ENCODE measurements at regions not wholly inside any gene's neighbourhood (a gene's known extent, or its start where the extent isn't known, plus 50 kb on each side); places are given as distances from the start of the nearest gene placed in this dataset.

GRCh38 chr16:8167436-8167835, 422.9 kb downstream of the TMEM114 start:
- Histone ChIP-seq H3K36me3 (ENCODE audit: control insufficient read depth in 3 of 3, insufficient read depth in 3 of 3, low read length in 3 of 3) (no peaks in the 10 kb centered on the region), H3K27ac (ENCODE audit: low read depth, low read length) (no peak overlapping the region), H3K27me3 (ENCODE audit: control insufficient read depth in 3 of 3, insufficient read depth in 3 of 3, low read length in 3 of 3) (peaks cover 0 to 7% (median 0%) of the 10 kb centered on the region in 3 donors), H3K4me3 (ENCODE audit: low read length in 3 of 3) (no peak overlapping the region), H3K9ac (ENCODE audit: low read depth in 1 of 3, low read length in 3 of 3) (no peak overlapping the region), H3K4me1 (ENCODE audit: control insufficient read depth in 3 of 3, insufficient read depth in 3 of 3, low read length in 3 of 3) (no peaks in the 10 kb centered on the region), H3K9me3 (ENCODE audit: control insufficient read depth in 3 of 3, low read length in 3 of 3) (no peaks in the 10 kb centered on the region)

GRCh38 chr16:8158051-8158450, 432.3 kb downstream of the TMEM114 start:
- H3K27ac ChIP-seq (ENCODE audit: low read depth, low read length), result no peak overlapping the region
- H3K9ac ChIP-seq (ENCODE audit: low read depth in 1 of 3, low read length in 3 of 3), result no peak overlapping the region
- H3K9me3 ChIP-seq (ENCODE audit: control insufficient read depth in 3 of 3, low read length in 3 of 3), result no peaks in the 10 kb centered on the region
- no peak overlapping the region for H3K4me3 ChIP-seq (ENCODE audit: low read length in 3 of 3)
- no peaks in the 10 kb centered on the region for H3K27me3 ChIP-seq (ENCODE audit: control insufficient read depth in 3 of 3, insufficient read depth in 3 of 3, low read length in 3 of 3)
- no peaks in the 10 kb centered on the region for H3K4me1 ChIP-seq (ENCODE audit: control insufficient read depth in 3 of 3, insufficient read depth in 3 of 3, low read length in 3 of 3)
- no peaks in the 10 kb centered on the region for H3K36me3 ChIP-seq (ENCODE audit: control insufficient read depth in 3 of 3, insufficient read depth in 3 of 3, low read length in 3 of 3)

- no peaks in the 10 kb centered on the region for H3K9me3 ChIP-seq (ENCODE audit: control insufficient read depth in 3 of 3, low read length in 3 of 3)
- no peaks in the 10 kb centered on the region for H3K27me3 ChIP-seq (ENCODE audit: control insufficient read depth in 3 of 3, insufficient read depth in 3 of 3, low read length in 3 of 3)
- no peaks in the 10 kb centered on the region for H3K36me3 ChIP-seq (ENCODE audit: control insufficient read depth in 3 of 3, insufficient read depth in 3 of 3, low read length in 3 of 3)
- no peak overlapping the region for H3K9ac ChIP-seq (ENCODE audit: low read depth in 1 of 3, low read length in 3 of 3)
- H3K4me1 ChIP-seq (ENCODE audit: control insufficient read depth in 3 of 3, insufficient read depth in 3 of 3, low read length in 3 of 3), result no peaks in the 10 kb centered on the region
- no peak overlapping the region for H3K27ac ChIP-seq (ENCODE audit: low read depth, low read length)
- H3K4me3 ChIP-seq (ENCODE audit: low read length in 3 of 3), result no peak overlapping the region
Observed at GRCh38 chr16:8155275-8155674, 435.0 kb downstream of the TMEM114 start.

- Histone ChIP-seq H3K4me1 (ENCODE audit: control insufficient read depth in 3 of 3, insufficient read depth in 3 of 3, low read length in 3 of 3) (no peaks in the 10 kb centered on the region), H3K4me3 (ENCODE audit: low read length in 3 of 3) (no peak overlapping the region), H3K9ac (ENCODE audit: low read depth in 1 of 3, low read length in 3 of 3) (no peak overlapping the region), H3K27me3 (ENCODE audit: control insufficient read depth in 3 of 3, insufficient read depth in 3 of 3, low read length in 3 of 3) (no peaks in the 10 kb centered on the region), H3K36me3 (ENCODE audit: control insufficient read depth in 3 of 3, insufficient read depth in 3 of 3, low read length in 3 of 3) (no peaks in the 10 kb centered on the region), H3K27ac (ENCODE audit: low read depth, low read length) (no peak overlapping the region), H3K9me3 (ENCODE audit: control insufficient read depth in 3 of 3, low read length in 3 of 3) (no peaks in the 10 kb centered on the region)
Observed at GRCh38 chr16:8146256-8147012, 443.9 kb downstream of the TMEM114 start.

GRCh38 chr16:8138666-8139065, 451.6 kb downstream of the TMEM114 start:
- no peaks in the 10 kb centered on the region for H3K4me1 ChIP-seq (ENCODE audit: control insufficient read depth in 3 of 3, insufficient read depth in 3 of 3, low read length in 3 of 3)
- H3K9me3 ChIP-seq (ENCODE audit: control insufficient read depth in 3 of 3, low read length in 3 of 3), result no peaks in the 10 kb centered on the region
- no peak overlapping the region for H3K9ac ChIP-seq (ENCODE audit: low read depth in 1 of 3, low read length in 3 of 3)
- no peaks in the 10 kb centered on the region for H3K27me3 ChIP-seq (ENCODE audit: control insufficient read depth in 3 of 3, insufficient read depth in 3 of 3, low read length in 3 of 3)
- H3K4me3 ChIP-seq (ENCODE audit: low read length in 3 of 3), result no peak overlapping the region
- H3K36me3 ChIP-seq (ENCODE audit: control insufficient read depth in 3 of 3, insufficient read depth in 3 of 3, low read length in 3 of 3), result no peaks in the 10 kb centered on the region
- no peak overlapping the region for H3K27ac ChIP-seq (ENCODE audit: low read depth, low read length)

- Histone ChIP-seq H3K27ac (ENCODE audit: low read depth, low read length) (no peak overlapping the region), H3K9me3 (ENCODE audit: control insufficient read depth in 3 of 3, low read length in 3 of 3) (no peaks in the 10 kb centered on the region), H3K4me3 (ENCODE audit: low read length in 3 of 3) (no peak overlapping the region), H3K27me3 (ENCODE audit: control insufficient read depth in 3 of 3, insufficient read depth in 3 of 3, low read length in 3 of 3) (no peaks in the 10 kb centered on the region), H3K36me3 (ENCODE audit: control insufficient read depth in 3 of 3, insufficient read depth in 3 of 3, low read length in 3 of 3) (no peaks in the 10 kb centered on the region), H3K9ac (ENCODE audit: low read depth in 1 of 3, low read length in 3 of 3) (no peak overlapping the region), H3K4me1 (ENCODE audit: control insufficient read depth in 3 of 3, insufficient read depth in 3 of 3, low read length in 3 of 3) (no peaks in the 10 kb centered on the region)
Observed at GRCh38 chr16:8137606-8138005, 452.7 kb downstream of the TMEM114 start.

- Histone ChIP-seq H3K4me1 (ENCODE audit: control insufficient read depth in 3 of 3, insufficient read depth in 3 of 3, low read length in 3 of 3) (no peaks in the 10 kb centered on the region), H3K9me3 (ENCODE audit: control insufficient read depth in 3 of 3, low read length in 3 of 3) (peaks cover 4 to 6% (median 4%) of the 10 kb centered on the region in 3 donors), H3K9ac (ENCODE audit: low read depth in 1 of 3, low read length in 3 of 3) (no peak overlapping the region), H3K36me3 (ENCODE audit: control insufficient read depth in 3 of 3, insufficient read depth in 3 of 3, low read length in 3 of 3) (no peaks in the 10 kb centered on the region), H3K27ac (ENCODE audit: low read depth, low read length) (no peak overlapping the region), H3K27me3 (ENCODE audit: control insufficient read depth in 3 of 3, insufficient read depth in 3 of 3, low read length in 3 of 3) (no peaks in the 10 kb centered on the region), H3K4me3 (ENCODE audit: low read length in 3 of 3) (no peak overlapping the region)
Observed at GRCh38 chr16:8130197-8130596, 460.1 kb downstream of the TMEM114 start.

- H3K36me3 ChIP-seq (ENCODE audit: control insufficient read depth in 3 of 3, insufficient read depth in 3 of 3, low read length in 3 of 3), result no peaks in the 10 kb centered on the region
- H3K27me3 ChIP-seq (ENCODE audit: control insufficient read depth in 3 of 3, insufficient read depth in 3 of 3, low read length in 3 of 3), result no peaks in the 10 kb centered on the region
- no peak overlapping the region for H3K4me3 ChIP-seq (ENCODE audit: low read length in 3 of 3)
- H3K9ac ChIP-seq (ENCODE audit: low read depth in 1 of 3, low read length in 3 of 3), result no peak overlapping the region
- H3K9me3 ChIP-seq (ENCODE audit: control insufficient read depth in 3 of 3, low read length in 3 of 3), result peaks cover 4 to 6% (median 4%) of the 10 kb centered on the region in 3 donors
- H3K27ac ChIP-seq (ENCODE audit: low read depth, low read length), result no peak overlapping the region
- H3K4me1 ChIP-seq (ENCODE audit: control insufficient read depth in 3 of 3, insufficient read depth in 3 of 3, low read length in 3 of 3), result no peaks in the 10 kb centered on the region
Observed at GRCh38 chr16:8127070-8127469, 463.2 kb downstream of the TMEM114 start.

GRCh38 chr16:8126313-8126712, 464.0 kb downstream of the TMEM114 start:
- H3K9me3 ChIP-seq (ENCODE audit: control insufficient read depth in 3 of 3, low read length in 3 of 3), result peaks cover 4 to 6% (median 4%) of the 10 kb centered on the region in 3 donors
- no peaks in the 10 kb centered on the region for H3K27me3 ChIP-seq (ENCODE audit: control insufficient read depth in 3 of 3, insufficient read depth in 3 of 3, low read length in 3 of 3)
- H3K4me3 ChIP-seq (ENCODE audit: low read length in 3 of 3), result no peak overlapping the region
- H3K36me3 ChIP-seq (ENCODE audit: control insufficient read depth in 3 of 3, insufficient read depth in 3 of 3, low read length in 3 of 3), result no peaks in the 10 kb centered on the region
- no peaks in the 10 kb centered on the region for H3K4me1 ChIP-seq (ENCODE audit: control insufficient read depth in 3 of 3, insufficient read depth in 3 of 3, low read length in 3 of 3)
- H3K27ac ChIP-seq (ENCODE audit: low read depth, low read length), result no peak overlapping the region
- no peak overlapping the region for H3K9ac ChIP-seq (ENCODE audit: low read depth in 1 of 3, low read length in 3 of 3)

GRCh38 chr16:8120001-8120400, 470.3 kb downstream of the TMEM114 start:
- Histone ChIP-seq H3K9me3 (ENCODE audit: control insufficient read depth in 3 of 3, low read length in 3 of 3) (no peaks in the 10 kb centered on the region), H3K27me3 (ENCODE audit: control insufficient read depth in 3 of 3, insufficient read depth in 3 of 3, low read length in 3 of 3) (no peaks in the 10 kb centered on the region), H3K9ac (ENCODE audit: low read depth in 1 of 3, low read length in 3 of 3) (no peak overlapping the region), H3K36me3 (ENCODE audit: control insufficient read depth in 3 of 3, insufficient read depth in 3 of 3, low read length in 3 of 3) (no peaks in the 10 kb centered on the region), H3K4me1 (ENCODE audit: control insufficient read depth in 3 of 3, insufficient read depth in 3 of 3, low read length in 3 of 3) (no peaks in the 10 kb centered on the region), H3K27ac (ENCODE audit: low read depth, low read length) (no peak overlapping the region), H3K4me3 (ENCODE audit: low read length in 3 of 3) (no peak overlapping the region)
